IMR-90 (cell line): ENCODE measurements at regions not wholly inside any gene's neighbourhood (a gene's known extent, or its start where the extent isn't known, plus 50 kb on each side); places are given as distances from the start of the nearest gene placed in this dataset.

Experiments
- ATAC-seq: fragments of 200-7000 bp; cut with Tn5 transposase; 2 replicates; pipeline ENCODE4 v1.9.1; 2020; ENCODE audit warnings: low read depth, mild to moderate bottlenecking, moderate library complexity
- BruUV-seq: library from RNA; stranded (reverse); fragments of 400-500 nt; replicated peaks from 2 replicates; lab custom pipeline; 2021; lab: Mats Ljungman, UMichigan
- CTCF ChIA-PET: fragments of 300-600 bp; formaldehyde crosslinking; extraction: SDS; loops from one replicate; lab custom pipeline; 2021; ENCODE audit warnings: antibody characterized with exemption; lab: Yijun Ruan, JAX
- POLR2A ChIA-PET: fragments of 300-600 bp; sonication (Branson Sonifier 250); formaldehyde crosslinking; loops from one replicate; lab custom pipeline; 2022; ENCODE audit warnings: antibody characterized with exemption; ENCODE audit not compliant: unreplicated experiment; lab: Charles Lee
- DNase-seq: peaks from one replicate; pipeline ENCODE4 v3.0.0; 2013
- H2AFZ ChIP-seq: replicated peaks from 2 replicates; pipeline ENCODE3; 2013; ENCODE audit warnings: low read length, mild to moderate bottlenecking; ENCODE audit not compliant: poor library complexity
- H2AK5ac ChIP-seq: 2 replicates; pipeline ENCODE4 v1.6.1; 2013; ENCODE audit warnings: low read depth, low read length, inconsistent platforms
- H2AK9ac ChIP-seq: replicated peaks from 2 replicates; pipeline ENCODE3; 2013; ENCODE audit warnings: mild to moderate bottlenecking, low read depth, low read length, moderate library complexity; ENCODE audit not compliant: poor library complexity
- H2BK120ac ChIP-seq: 2 replicates; pipeline ENCODE4 v1.6.1; 2013; ENCODE audit warnings: low read depth, low read length, inconsistent platforms
- H2BK15ac ChIP-seq: 3 replicates; pipeline ENCODE4 v1.6.1; 2013; ENCODE audit warnings: low read depth, low read length, inconsistent platforms
- H2BK20ac ChIP-seq: 2 replicates; pipeline ENCODE4 v1.6.1; 2013; ENCODE audit warnings: low read depth, mild to moderate bottlenecking, inconsistent platforms, low read length, moderate library complexity
- H2BK5ac ChIP-seq: 2 replicates; pipeline ENCODE4 v1.6.1; 2013; ENCODE audit warnings: mild to moderate bottlenecking, low read depth, low read length, inconsistent platforms; ENCODE audit not compliant: poor library complexity, severe bottlenecking
- H3K14ac ChIP-seq: replicated peaks from 2 replicates; pipeline ENCODE4 v1.6.1; 2013; ENCODE audit warnings: low read depth, low read length, inconsistent platforms
- H3K18ac ChIP-seq: 2 replicates; pipeline ENCODE4 v1.6.1; 2013; ENCODE audit warnings: low read depth, low read length, control low read depth
- H3K23ac ChIP-seq: 2 replicates; pipeline ENCODE4 v1.6.1; 2013; ENCODE audit warnings: low read depth, low read length, inconsistent platforms
- H3K27ac ChIP-seq: 2 replicates; pipeline ENCODE4 v1.5.1; 2013; ENCODE audit warnings: mild to moderate bottlenecking, control low read depth, low read length; ENCODE audit not compliant: insufficient read depth
- H3K27me3 ChIP-seq: 2 replicates; pipeline ENCODE4 v1.6.1; 2013; ENCODE audit warnings: low read length; ENCODE audit not compliant: control insufficient read depth, insufficient read depth
- H3K36me3 ChIP-seq: 2 replicates; pipeline ENCODE4 v1.6.1; 2013; ENCODE audit warnings: low read length, mixed read lengths; ENCODE audit not compliant: control insufficient read depth, insufficient read depth
- H3K4ac ChIP-seq: 2 replicates; pipeline ENCODE4 v1.6.1; 2013; ENCODE audit warnings: low read depth, low read length, inconsistent platforms
- H3K4me1 ChIP-seq: 2 replicates; pipeline ENCODE4 v1.6.1; 2013; ENCODE audit warnings: low read length, mixed read lengths; ENCODE audit not compliant: control insufficient read depth, insufficient read depth
- H3K4me2 ChIP-seq: 2 replicates; pipeline ENCODE4 v1.6.1; 2013; ENCODE audit warnings: low read depth, mild to moderate bottlenecking, control low read depth, low read length, moderate library complexity
- H3K4me3 ChIP-seq: 2 replicates; pipeline ENCODE4 v1.5.1; 2013; ENCODE audit warnings: low read depth, mild to moderate bottlenecking, control low read depth, low read length, moderate library complexity; ENCODE audit not compliant: insufficient read depth
- H3K56ac ChIP-seq: 2 replicates; pipeline ENCODE4 v1.6.1; 2013; ENCODE audit warnings: low read length, inconsistent platforms; ENCODE audit not compliant: insufficient read depth; ENCODE audit errors: extremely low read depth
- H3K79me1 ChIP-seq, 2 experiments: 2 replicates each; pipeline ENCODE4 v1.6.1; 2013; ENCODE audit warnings: low read length in 2 of 2, inconsistent platforms in 1 of 2, low read depth in 1 of 2
- H3K9ac ChIP-seq: 2 replicates; pipeline ENCODE4 v1.6.1; 2013; ENCODE audit warnings: low read depth, low read length, control low read depth
- H3K9me1 ChIP-seq: 2 replicates; pipeline ENCODE4 v1.6.1; 2013; ENCODE audit warnings: low read length, inconsistent platforms; ENCODE audit not compliant: insufficient read depth
- H3K9me3 ChIP-seq: 2 replicates; pipeline ENCODE4 v1.6.1; 2013; ENCODE audit warnings: low read length; ENCODE audit not compliant: control insufficient read depth, insufficient read depth
- H4K20me1 ChIP-seq: 2 replicates; pipeline ENCODE4 v1.6.1; 2013; ENCODE audit warnings: low read length, inconsistent platforms; ENCODE audit not compliant: insufficient read depth
- H4K5ac ChIP-seq: 2 replicates; pipeline ENCODE4 v1.6.1; 2013; ENCODE audit warnings: mild to moderate bottlenecking, low read depth, low read length, control low read depth
- H4K8ac ChIP-seq, 2 experiments: 2 replicates each; pipeline ENCODE4 v1.6.1; 2013; ENCODE audit warnings: low read depth in 2 of 2, low read length in 2 of 2, control low read depth in 1 of 2, inconsistent platforms in 1 of 2
- H4K91ac ChIP-seq: 2 replicates; pipeline ENCODE4 v1.6.1; 2013; ENCODE audit warnings: low read depth, low read length, inconsistent platforms; ENCODE audit not compliant: insufficient read depth
- BHLHE40 ChIP-seq: fragments of 150-350 bp; IDR thresholded peaks from 2 replicates; pipeline ENCODE4 v1.6.1; 2016; ENCODE audit warnings: mild to moderate bottlenecking, low read depth, low read length
- CEBPB ChIP-seq: IDR thresholded peaks from 2 replicates; pipeline ENCODE4 v1.6.1; 2012; ENCODE audit warnings: low read depth, low read length, improper control_type of control experiment
- CHD1 ChIP-seq: IDR thresholded peaks from 2 replicates; pipeline ENCODE4 v1.6.1; 2012; ENCODE audit warnings: low read depth, low read length, improper control_type of control experiment
- MAFK ChIP-seq: IDR thresholded peaks from 2 replicates; pipeline ENCODE4 v1.6.1; 2012; ENCODE audit warnings: low read depth, low read length, improper control_type of control experiment
- POLR2A ChIP-seq: IDR thresholded peaks from 2 replicates; pipeline ENCODE4 v1.6.1; 2012; ENCODE audit warnings: mild to moderate bottlenecking, low read depth, low read length
- WGBS, 2 experiments: methylation state at CpG; one replicate each; pipeline versions ENCODE4 v1.1.5 to v1.1.7; 2013; ENCODE audit warnings: missing lambda C conversion rate in 2 of 2; ENCODE audit not compliant: insufficient read length in 1 of 2; ENCODE audit errors: extremely low coverage in 2 of 2; 5-methylcytosine and 5-hydroxymethylcytosine counted together
- dilution Hi-C: fragments of 300-500 bp; cut with HindIII; formaldehyde crosslinking; loops from one replicate; pipeline ENCODE4 v1.14.3; 2018; ENCODE audit warnings: low sequenced_read_pairs; ENCODE audit not compliant: unreplicated experiment
- in situ Hi-C: fragments of 300-500 bp; cut with MboI; formaldehyde crosslinking; loops from 3 replicates; pipeline ENCODE4 v1.14.3; 2019; ENCODE audit warnings: low sequenced_read_pairs, inconsistent platforms, mixed read lengths
- intact Hi-C: fragments of 100-400 bp; cut with micrococcal nuclease; formaldehyde crosslinking; loops from 2 replicates; pipeline ENCODE4 v1.10.0; 2022
- TF ChIP-seq, protein P1 (sequence below): conservative IDR thresholded peaks from 2 replicates; pipeline ENCODE4 v1.5.1; 2012; ENCODE audit warnings: mild to moderate bottlenecking, low read depth, low read length, improper control_type of control experiment
- TF ChIP-seq, protein P2 (sequence below): fragments of 150-350 bp; IDR thresholded peaks from 2 replicates; pipeline ENCODE4 v1.6.1; 2016; ENCODE audit warnings: low read depth, mild to moderate bottlenecking, low read length, moderate library complexity, borderline replicate concordance

DNA sequence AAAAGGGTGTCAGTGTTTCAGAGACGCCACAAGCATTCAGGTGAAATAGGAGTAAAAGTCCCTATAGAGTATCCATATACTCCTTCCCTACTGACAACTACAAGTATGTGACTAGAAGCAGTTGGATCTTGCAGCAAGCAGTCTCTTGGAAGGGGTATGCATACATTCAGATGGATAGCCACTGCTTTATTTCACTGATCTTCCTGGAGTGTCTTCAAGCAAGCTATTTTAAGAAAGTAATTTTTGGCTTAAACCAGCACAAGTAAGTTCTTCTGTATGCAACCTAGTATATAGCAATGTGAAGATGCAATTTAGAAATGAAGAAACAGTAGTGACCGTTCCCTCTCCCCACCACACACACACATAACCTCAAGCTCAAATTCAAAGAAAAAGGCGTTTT is 446.8 kb upstream of the CDH18 start:
- H3K27ac ChIP-seq = no peak overlapping the region
- no peaks in the 10 kb centered on the region for H3K27me3 ChIP-seq
- no peaks in the 10 kb centered on the region for H3K36me3 ChIP-seq
- in situ Hi-C loops (no loop called here), dilution Hi-C loops (no loop called here), intact Hi-C loops (no loop called here)
- no peaks in the 10 kb centered on the region for H3K9me1 ChIP-seq
- no peak overlapping the region for H3K18ac ChIP-seq
- ATAC-seq (no peak), DNase-seq (no peak)
- H3K9ac ChIP-seq = no peak overlapping the region
- no peak overlapping the region for H3K14ac ChIP-seq
- ChIA-PET POLR2A (no interaction called here), CTCF (no interaction called here)
- no peak overlapping the region for H3K4me3 ChIP-seq
- no peak overlapping the region for H2AFZ ChIP-seq
- TF ChIP-seq POLR2A (no peak), CEBPB (no peak), CHD1 (no peak), MAFK (no peak), BHLHE40 (no peak)
- TF ChIP-seq, protein P1, sequence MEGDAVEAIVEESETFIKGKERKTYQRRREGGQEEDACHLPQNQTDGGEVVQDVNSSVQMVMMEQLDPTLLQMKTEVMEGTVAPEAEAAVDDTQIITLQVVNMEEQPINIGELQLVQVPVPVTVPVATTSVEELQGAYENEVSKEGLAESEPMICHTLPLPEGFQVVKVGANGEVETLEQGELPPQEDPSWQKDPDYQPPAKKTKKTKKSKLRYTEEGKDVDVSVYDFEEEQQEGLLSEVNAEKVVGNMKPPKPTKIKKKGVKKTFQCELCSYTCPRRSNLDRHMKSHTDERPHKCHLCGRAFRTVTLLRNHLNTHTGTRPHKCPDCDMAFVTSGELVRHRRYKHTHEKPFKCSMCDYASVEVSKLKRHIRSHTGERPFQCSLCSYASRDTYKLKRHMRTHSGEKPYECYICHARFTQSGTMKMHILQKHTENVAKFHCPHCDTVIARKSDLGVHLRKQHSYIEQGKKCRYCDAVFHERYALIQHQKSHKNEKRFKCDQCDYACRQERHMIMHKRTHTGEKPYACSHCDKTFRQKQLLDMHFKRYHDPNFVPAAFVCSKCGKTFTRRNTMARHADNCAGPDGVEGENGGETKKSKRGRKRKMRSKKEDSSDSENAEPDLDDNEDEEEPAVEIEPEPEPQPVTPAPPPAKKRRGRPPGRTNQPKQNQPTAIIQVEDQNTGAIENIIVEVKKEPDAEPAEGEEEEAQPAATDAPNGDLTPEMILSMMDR = no peak
- TF ChIP-seq, protein P2, sequence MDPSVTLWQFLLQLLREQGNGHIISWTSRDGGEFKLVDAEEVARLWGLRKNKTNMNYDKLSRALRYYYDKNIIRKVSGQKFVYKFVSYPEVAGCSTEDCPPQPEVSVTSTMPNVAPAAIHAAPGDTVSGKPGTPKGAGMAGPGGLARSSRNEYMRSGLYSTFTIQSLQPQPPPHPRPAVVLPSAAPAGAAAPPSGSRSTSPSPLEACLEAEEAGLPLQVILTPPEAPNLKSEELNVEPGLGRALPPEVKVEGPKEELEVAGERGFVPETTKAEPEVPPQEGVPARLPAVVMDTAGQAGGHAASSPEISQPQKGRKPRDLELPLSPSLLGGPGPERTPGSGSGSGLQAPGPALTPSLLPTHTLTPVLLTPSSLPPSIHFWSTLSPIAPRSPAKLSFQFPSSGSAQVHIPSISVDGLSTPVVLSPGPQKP = no peak
- H3K56ac ChIP-seq = no peak overlapping the region
- H3K4me2 ChIP-seq = no peak overlapping the region
- no peak overlapping the region for H3K4ac ChIP-seq
- H4K20me1 ChIP-seq = no peaks in the 10 kb centered on the region
- H3K23ac ChIP-seq = no peak overlapping the region
- H2AK9ac ChIP-seq = no peak overlapping the region
- no peak overlapping the region for H4K5ac ChIP-seq
- no peak overlapping the region for H2BK20ac ChIP-seq
- no TSS peak for BruUV-seq
- H3K9me3 ChIP-seq = no peaks in the 10 kb centered on the region
- H3K79me1 ChIP-seq = no peaks in the 10 kb centered on the region
- no peak overlapping the region for H2AK5ac ChIP-seq
- H4K91ac ChIP-seq = no peak overlapping the region
- H2BK15ac ChIP-seq = no peak overlapping the region
- no peak overlapping the region for H2BK120ac ChIP-seq
- no peaks in the 10 kb centered on the region for H3K4me1 ChIP-seq
- H2BK5ac ChIP-seq = no peak overlapping the region
- H4K8ac ChIP-seq = no peak overlapping the region
- no CpG with 5 or more reads among the region's 3 CpGs for WGBS, 2 experiments
